SW 1271 (cell line): ENCODE measurements at regions not wholly inside any gene's neighbourhood (a gene's known extent, or its start where the extent isn't known, plus 50 kb on each side); places are given as distances from the start of the nearest gene placed in this dataset.

ENCODE experiments used
- DNase-seq, 2 experiments: peaks; one replicate each; lab custom pipeline; 2025; lab: John Stamatoyannopoulos, UW

DNA sequence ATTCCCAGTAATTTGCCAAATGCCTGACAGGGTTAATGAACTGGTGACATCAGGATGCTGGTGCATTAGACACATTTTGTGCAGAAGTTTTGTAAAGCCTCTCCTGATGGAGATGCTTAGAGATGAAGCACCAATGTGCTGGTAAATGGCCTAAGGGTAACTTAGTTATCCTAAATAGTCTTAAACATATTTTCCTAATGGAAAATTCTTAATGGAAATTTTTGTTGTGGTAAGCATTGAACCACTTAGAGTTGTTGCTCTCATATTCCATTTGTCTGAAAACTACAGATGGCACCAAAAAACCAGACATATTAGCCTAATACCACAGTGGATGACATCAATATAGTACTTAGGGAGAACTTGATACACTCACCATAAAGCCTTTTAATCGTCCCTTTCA, 154.5 kb upstream of the ANK2 start:
- no peak for DNase-seq

DNA sequence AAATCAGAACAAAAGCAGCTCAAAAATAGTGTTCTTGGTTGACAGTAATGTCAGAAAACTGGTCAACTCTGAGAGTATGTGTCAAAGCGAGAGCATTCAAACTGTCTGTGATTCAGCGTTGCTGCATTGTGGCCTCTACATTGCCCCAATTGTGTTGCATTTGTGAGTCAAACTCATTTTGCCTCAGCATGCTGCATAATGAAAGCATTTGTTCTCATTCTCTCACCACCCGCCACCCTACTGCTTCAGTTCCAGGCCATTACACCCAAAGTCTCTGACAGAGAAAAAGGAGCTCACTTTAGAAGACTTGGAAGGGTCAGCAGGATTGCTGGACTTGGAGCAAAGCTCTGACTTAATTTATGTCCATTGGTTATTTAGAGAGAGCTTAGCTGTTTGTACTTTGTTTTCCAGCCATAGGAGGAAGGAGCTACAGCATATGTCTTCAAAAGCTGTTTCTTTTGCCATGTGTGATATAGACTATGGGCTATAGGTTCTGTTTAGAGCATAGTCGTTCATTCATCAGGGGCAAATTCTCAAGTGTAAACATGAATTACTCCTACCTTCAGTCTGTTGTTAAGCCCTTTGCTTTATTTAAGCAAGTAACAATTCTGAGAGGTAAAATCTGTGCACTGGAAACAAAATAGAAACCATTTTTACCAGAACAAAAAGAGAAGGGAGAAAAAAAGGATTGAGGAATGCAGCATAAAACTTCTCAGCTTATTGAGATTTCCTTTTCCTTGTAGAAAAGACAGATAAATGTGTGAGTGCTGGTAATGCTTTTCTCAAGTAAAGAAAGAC, 153.4 kb upstream of the ANK2 start:
- DNase-seq: no peak

DNA sequence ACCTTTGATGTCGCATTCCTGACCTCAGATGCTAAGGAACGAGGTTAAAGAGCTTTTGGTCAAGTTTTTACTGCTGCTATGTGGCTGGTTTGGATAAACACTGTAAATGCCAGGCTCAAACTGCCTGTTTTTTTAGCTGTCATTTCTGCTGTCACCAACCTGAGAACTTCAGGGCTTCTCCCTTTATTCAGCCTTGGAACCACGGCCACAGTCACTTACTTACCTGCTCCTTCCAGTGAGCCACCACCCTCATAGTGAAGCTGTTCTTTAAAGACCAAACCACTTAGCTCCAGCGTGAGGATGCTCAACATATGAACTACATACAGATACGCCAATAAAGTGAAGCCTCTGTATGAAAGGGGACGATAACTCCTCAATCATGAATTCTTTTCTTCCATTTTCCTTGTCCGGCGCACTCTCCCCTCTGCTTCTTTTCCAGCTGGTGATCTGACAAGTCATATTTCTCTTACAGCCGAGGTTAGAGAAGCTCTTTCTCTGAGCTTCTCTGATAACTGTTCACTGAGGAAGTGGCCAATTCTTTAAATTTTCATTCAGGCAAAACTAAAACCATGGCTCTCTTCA, 152.8 kb upstream of the ANK2 start:
- DNase-seq: no peak

DNA sequence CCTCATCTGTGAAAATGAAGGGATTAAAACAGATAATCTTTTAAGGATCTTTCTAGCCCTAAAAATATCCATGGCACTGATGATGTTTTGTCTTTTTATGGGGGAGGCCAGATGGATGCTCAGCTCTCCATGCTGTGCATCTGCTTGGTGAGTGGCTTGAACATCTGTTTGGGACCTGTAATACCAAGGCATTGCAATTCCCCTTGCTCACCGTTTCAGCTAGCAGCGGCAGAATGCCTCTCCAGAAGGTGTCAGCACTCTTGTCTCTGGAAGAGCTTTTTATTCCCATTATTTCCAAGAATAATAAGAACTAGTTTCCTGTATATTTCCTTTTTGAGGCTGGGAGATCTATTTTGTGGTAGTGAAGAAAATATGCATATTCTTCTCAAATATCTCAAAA, 151.9 kb upstream of the ANK2 start:
- DNase-seq: peak in 1 of 2 experiments; percentile 2

DNA sequence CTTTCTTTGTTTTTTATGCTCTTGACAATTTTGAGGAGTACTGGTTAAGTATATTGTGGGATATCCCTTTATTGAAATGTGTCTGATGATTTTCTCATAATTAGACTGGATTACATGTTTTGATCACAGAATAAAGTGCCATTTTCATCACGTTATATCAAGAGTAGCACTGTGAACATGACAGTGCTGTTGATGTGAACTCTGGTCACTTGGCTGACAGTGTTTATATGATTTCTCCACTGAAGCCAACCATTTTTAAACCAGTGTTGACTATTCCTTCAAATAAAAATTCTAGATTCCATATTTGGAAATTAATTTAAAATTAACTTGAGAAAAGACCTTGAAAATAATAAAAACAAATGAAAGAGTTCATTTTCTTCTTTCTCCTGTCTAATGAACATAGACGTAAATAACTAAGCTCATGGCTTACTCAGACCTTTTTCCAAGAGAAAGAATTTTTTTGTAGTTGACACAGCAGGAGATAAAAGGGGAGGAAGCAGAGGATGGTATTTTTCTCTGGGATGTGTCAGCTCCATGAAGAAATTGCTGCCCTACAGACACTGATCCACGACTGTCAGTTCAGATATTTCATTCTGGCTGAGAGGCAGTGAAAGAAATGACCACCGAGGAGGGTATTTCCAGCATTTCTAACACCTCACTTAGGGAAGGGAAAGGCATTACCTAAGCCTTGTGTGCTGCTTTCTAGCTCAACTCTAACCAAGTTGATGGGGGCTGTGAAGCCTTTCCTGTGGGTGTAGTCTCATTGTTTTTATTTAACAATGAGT, 150.9 kb upstream of the ANK2 start:
- no peak for DNase-seq

DNA sequence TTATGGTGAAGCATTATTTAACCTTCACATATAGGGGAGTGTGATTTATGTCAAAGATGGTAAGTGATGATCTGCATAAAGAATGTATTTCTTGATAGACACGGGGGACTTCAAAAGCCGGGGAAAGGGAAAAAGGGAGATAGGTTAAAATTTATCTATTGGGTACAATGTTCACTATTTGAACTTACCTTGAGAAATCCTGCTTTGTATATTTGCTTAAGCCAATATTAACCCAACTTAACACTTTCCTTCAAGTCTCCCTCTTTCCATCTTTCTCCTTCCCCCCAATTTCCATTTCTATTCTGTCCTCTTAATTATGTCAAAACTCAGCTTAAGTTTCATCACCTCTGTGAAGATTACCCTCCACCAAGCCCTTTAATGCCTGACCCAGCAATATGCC, 149.0 kb upstream of the ANK2 start:
- DNase-seq: no peak

DNA sequence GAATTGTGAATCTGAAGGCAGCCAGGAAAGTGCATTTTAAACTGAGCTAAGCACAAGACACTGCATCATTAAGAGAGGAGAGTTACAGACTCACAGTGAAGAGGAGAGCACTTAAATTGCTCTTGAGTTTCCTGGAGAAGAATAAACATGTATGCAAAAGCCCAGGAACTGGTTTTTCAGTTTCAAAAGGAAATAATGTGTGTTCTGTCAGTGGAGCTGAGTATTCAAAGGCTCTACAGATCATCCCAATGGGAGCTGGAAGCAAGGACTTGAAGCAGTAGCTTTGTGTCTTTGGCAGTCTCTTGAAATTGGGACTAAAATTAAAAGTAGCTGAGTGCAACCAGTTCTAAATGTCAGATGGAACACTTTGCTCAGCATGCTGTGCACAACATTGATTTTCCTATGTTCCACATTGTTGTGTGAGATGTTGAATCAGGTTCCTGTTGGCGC, 147.5 kb upstream of the ANK2 start:
- no peak for DNase-seq

DNA sequence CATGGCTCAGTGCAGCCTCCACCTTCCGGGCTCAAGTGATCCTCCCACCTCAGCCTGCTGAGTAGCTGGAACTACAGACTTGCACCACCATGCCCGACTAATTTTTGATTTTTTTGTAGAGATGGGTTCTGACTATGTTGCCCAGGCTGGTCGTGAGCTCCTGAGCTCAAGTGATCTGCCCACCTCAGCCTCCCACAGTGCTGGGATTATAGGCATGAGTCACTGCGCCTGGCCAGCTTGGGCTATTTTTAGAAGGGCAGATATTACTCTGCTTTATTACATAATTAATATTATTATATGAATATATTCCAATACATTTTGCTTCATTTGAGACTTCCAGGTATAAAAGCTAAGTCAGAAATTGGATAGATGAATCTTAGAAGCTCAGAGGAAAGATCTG, 143.7 kb upstream of the ANK2 start:
- DNase-seq: no peak

DNA sequence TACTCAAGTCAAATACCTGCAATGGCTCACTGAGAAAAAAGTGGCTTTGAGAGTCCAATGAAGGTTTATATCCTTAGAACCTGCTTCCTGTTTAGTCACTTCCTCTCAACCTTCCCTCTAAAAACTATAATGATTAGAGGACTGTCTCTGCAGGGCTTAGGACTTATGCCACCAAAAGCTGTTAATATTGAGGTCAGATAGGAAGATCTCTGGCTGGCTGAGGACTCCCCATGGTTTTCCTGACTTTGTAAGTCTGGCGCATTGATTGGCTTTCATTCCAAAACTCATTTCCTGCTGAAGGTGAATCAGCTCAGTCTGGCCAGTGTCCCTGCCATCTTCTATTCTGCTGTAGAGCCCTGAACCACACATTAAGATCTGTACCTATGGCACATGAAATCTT, 140.9 kb upstream of the ANK2 start:
- no peak for DNase-seq

DNA sequence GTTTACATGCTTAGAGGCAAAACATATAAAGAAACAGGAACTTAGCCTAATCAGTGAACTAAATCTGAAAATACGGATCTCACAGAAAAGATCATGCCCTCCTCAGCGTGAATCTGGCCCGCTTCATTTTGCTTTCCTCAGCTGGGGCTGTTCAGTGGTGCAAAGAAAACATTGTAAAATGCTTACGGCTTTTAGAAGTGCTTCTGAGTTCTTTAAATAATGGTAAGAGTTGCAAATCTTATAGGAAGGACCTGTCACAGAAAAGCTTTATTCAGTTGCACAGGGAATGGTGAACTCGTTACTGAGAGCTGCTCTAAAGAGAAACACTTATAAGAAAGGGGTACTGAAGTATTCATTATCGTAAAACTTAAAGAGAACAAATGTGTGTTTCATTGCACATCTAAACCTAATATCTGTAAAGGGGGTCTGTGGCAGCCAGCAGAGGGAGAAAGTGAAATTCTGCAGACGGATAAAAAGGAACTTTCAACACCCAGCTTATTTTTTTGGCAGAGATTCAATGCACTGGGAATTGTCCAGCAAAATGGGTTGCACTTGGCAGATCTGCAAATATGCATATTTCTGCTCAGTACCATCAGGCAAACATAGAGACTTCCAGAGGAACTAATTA, 139.2 kb upstream of the ANK2 start:
- DNase-seq: no peak

DNA sequence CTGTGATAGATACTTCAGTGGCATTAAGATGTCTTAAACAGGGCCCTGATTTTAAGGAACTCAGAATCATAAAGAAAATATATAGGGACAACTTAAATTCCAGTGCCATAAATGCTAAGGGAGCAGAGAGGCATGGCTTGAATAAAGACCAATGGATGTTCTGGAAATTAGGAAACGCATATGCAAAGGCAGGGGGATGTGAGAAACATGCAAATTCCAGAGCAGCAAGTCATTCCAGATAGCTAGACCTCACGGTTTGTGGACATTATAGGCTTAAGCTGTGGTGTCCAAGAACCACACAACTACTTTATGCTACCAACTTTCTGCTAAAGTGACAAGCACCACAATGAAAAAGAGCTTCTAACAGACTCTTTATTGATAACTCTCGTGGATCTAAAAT, 132.6 kb upstream of the ANK2 start:
- no peak for DNase-seq

DNA sequence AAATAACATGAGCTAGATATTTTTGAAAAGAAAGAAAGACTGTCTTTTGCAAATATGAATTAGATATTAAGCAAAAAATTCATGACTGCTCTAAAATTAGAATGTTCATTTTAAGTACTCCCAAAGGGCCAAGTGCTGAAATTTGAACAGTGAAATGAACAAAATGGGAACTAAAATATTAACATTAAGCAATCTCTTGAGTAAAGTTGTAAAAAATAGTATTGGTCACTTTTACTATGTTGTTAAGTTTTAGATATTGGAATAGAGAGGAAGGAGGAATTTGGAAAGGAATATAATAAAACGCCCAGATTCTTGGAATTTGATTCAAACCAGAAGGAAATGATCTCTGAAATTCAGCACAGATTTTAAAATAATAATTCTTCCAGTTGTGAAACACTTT, 125.9 kb upstream of the ANK2 start:
- no peak for DNase-seq

DNA sequence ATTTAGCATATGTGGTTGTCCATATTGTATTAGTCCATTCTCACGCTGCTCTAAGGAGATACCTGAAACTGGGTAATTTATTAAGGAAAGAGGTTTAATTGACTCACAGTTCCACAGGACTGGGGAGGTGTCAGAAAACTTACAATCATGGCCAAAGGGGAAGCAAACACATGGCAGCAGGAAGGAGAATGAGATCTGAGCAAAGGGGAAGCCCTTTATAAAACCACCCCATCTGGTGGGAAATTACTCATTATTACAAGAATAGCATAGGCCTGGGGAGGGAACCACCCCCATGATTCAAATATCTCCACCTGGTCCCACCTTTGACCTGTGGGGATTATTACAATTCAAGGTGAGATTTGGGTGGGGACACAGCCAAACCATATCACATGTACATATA, 122.6 kb upstream of the ANK2 start:
- no peak for DNase-seq

DNA sequence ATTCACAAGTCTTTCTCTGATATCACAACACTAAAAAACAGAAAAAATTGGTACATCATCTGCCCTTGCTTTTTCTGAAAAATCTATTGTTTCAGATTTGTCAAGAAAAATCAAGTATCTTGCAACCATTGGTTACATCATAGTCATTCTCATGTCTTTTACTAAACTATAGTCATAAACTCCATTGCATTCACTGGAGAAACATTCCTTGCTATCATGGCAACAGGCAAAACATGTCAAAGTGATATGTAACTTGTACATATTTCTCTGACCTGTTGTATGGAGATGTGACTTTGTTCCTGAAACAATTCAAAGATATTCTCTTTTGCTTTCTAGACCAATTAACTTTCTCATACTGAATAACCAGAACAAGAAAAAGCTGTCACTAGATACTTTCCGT, 121.9 kb upstream of the ANK2 start:
- no peak for DNase-seq

DNA sequence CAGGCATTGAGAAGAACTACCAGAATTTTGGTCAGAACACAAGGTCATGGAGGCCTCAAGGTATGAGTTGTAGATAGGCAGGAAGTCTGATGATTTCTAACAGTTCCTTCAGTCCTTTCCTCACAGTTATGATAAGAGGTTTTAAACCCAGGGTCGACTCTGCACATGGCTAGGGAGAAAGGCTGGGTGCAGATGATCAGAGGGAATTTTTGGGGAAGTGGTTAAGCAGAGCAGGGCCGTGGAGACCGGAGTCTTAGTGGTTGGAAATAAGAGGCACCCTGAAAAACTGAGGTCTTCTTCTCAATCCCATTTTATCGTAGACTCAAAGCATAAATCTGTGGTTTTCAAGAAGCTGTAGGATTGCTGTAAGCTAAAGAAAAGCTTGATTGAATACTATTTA, 118.5 kb upstream of the ANK2 start:
- no peak for DNase-seq

DNA sequence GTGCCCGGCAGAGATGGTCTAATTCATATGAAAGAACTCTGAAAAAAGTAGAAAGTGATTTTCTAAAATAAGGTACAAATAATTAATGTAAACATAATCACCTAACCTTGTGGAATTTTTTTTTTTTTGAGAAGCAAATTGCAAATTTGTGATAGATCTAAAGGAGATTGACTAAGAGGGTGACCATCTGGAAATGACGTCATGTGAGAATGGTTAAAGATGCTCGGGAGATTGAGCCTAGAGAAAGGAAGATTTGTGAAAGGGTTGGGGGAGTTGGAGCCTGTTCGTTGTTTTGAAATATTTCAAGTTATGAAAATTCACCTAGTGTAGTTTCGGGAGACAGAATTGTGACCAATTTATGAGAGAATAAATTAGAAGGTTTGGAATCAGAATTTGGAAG, 115.7 kb upstream of the ANK2 start:
- no peak for DNase-seq

DNA sequence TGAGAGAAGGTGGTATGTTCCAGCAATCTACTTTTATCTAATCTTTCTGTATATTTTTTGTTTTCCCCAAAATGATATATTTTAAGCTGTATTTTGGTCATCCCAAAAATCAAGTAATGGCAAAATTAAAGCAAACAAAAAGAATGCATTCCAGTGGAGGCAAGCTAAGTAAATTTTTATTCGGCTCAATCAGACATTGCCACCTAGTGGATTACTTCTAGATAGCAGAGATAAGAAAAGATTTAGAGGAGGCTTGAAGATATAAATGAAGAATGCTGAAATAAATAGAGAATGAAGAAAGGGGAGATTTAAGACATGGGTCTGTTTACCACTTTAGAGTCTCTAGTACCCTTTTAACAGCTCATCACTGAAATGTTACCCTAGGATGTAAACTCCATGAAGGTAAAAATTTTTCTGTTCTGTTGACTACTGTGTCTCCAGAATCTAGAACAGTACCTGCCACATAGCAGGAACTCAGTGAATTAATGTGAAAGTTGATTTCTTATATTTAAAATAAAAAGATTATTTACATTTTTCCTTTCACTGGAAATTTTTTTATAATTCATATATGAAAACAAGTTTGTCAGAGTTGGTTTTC, 110.9 kb upstream of the ANK2 start:
- peak in 1 of 2 experiments; percentile 48 for DNase-seq

DNA sequence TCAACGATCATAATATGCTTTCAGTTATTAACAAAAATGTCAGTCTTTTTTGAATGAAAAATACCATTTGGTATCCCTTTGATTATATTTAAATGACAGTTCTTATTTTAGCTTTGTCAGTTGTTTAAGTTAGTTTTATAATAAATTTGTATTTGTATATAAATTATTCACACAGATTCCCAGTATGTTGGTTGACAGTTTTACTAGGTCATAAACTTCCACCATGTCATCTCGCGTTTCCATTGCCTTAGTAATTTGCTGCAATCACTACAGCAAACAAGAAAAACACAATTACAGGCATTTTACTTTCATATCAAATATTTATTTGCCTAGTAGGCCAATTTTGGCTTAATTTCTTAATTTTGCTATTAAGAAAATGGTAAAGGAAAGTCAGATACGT, 109.6 kb upstream of the ANK2 start:
- DNase-seq: no peak

DNA sequence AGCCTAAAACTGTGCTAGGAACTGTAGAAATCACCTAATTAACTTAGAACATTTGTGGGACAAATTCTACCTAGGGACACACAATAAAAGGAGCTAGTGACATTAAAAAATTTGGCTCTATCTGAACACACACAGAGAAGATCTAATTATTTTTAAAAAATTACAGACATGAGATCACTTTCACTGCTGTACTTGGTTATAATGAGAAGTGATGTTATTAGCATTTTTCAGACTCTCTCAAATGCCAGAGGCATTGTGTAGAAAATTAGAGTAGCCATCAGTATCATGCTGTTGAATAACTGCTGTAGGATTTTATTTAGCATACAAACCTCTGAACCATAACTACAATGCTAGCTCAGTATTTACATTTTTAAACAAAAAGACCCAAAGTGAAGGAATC, 109.1 kb upstream of the ANK2 start:
- no peak for DNase-seq

DNA sequence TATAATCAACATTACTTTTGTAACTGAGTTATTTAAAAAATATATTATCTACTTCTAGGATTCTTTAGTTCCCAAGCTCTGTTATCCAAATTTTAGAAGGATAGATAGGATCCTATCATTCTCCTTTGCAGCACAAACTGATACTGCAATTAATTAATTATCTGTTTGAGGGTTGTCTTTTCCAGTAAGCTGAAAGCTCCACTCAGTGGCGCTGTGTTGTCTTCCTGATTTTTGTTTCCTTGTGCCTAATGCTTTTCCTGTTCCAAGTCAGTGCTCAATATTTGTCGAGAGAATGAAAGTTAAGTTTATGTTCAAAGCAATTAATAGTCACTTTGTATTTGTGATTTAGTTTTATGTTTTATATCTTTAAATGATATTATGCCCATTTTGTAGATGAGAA, 107.4 kb upstream of the ANK2 start:
- no peak for DNase-seq

DNA sequence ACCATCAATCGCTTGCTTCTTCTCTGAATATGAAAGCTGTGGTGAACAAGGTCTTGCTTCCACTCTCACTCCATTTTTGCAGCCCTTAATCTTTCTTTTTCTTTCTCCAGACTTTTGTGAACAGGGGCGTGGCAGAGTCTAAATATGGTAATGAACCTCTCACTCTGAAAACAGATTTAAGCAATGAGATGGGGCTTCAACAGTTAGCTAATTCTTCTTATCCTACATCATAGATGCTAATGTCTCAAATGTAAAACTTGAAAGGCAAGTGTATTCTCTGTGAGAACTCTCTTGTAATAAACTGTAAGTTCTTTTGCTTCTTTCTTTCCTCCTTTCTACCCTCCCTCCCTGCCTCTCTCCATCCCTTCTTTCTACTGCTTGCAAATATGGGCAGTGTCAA, 106.5 kb upstream of the ANK2 start:
- no peak for DNase-seq

DNA sequence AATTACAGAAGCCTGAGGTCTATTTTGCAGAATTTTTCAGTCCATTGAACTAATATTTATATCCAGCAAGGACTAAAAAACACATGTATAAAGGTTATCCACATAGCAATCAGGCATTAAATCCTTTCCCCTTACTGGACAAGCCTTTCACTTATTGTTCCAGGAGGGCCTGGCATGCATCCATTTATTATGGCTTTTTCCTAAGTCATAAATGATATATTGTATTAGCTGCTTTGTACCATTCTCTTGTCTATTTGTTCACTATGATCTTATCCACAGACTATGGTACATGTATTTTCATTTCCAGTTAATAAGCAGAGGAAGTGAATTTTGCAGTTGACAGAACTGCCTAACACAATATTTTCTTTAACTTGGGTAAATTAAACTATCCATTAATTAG, 105.4 kb upstream of the ANK2 start:
- no peak for DNase-seq
